ENCODE measurements at regions not wholly inside any gene's neighbourhood (a gene's known extent, or its start where the extent isn't known, plus 50 kb on each side); places are given as distances from the start of the nearest gene placed in this dataset.

DNA sequence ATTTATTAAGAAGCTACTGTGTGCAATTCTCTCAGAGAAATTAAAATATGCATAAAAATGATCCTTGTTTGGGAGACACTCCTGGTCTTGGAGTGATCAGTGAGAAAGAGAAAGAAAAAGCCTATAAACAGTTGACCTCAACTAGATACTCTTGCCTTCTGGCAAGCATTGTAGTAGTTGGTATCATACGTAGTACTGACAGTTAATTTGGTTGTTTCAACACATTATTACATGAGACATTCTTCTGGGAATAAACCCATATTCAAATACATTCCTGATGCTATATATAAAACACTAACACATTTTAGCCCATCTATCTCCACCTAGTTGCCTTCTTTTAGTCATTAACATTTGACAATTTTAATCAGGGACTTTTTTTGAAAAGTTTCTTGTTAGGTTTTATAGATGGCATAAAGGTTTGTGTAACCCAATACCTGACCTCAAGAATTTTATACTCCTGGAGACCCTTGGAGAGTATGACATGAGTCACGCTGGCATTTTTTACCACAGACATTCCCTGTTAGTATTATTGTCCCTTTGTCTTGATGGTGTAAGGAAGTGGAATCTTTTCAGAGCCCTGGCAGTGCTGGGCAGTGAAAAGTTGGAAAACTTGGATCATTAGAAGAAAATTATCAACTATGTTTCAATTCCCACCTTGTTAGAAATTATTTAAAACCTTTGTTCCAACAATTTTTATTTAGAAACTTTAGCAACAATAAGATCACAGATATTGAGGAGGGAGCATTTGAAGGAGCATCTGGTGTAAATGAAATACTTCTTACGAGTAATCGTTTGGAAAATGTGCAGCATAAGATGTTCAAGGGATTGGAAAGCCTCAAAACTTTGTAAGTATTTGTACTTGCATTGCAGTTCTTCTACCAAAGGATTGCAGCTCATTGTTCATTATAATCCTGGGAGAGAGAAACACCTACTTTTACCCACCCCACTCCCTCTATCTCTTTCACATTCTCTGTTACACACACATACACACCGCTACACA is 167.1 kb upstream of the PACRGL start:
- no peak for DNase-seq

DNA sequence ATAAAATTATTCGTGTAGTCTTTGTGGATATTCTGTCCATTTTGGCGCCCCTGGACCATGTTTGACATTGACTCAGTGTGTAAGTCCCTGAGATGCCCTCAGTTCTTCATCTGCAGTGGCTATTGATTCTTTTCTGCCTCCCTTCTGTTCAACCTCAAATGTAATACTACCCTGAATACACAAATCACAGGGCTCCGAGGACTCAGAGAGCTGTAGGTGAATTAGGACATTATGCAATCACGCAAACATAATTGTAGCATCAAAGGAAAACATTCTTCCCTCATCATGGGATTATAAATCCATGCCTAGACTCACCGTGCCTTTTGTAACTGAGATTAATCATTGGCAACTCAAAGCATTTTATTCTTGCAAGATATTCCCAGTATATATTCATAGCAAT is 161.4 kb upstream of the PACRGL start:
- peak; percentile 76 for DNase-seq

DNA sequence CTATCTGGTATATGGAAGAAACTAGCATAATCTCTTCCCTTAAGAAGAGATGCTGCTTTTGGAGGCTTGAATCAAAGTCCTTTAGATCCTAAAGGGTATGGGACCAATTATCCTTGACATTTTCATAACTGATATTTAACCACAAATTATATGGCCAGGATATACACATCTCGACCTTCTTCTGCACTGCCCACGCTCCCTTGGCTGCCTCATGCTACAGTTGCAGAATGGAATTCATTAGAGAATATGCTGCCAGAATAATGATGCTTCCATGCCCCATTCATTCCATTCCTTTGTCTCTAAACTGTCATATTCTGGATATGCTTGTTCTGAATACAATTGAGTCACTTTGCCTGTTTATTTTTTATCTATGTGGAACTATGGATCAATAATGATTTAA is 157.1 kb upstream of the PACRGL start:
- no peak for DNase-seq

DNA sequence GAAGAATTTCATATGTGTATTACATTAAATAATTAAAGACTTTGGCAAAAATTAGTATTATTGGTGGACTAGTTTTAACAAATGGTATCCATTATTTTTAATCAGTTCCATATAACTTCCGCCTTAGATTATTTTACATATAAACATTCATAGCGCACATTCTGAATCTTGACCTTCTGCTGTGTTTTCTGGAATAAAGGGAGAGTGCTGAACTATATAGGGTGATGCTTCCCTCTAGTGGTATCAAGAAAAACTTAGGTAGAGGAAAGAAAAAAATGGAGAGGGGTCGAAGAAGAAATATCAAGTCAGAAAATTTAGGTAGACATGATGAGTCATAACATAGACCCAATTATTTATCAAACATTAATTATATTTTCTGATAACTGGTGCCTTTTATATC is 155.6 kb upstream of the PACRGL start:
- peak; percentile 67 for DNase-seq

DNA sequence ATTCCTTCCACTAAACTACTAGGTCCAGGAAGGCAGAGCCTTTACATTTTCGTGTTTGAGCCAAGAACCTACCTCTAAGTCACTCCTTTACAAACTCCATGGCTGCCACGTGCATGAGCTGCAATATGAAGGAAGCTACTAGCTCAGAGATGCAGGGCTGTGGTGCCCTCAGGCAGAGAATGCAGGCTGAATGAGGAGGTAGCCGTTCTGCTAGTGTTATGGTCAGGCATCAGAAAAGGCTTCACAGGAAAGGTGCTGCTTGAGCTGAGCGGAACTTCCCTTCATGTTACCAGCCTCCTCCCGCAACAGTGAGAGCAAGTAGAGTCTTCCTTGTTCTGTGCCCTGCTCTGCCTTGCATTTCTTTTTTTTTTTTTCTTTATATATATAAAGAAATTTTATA is 148.3 kb upstream of the PACRGL start:
- DNase-seq, result no peak

DNA sequence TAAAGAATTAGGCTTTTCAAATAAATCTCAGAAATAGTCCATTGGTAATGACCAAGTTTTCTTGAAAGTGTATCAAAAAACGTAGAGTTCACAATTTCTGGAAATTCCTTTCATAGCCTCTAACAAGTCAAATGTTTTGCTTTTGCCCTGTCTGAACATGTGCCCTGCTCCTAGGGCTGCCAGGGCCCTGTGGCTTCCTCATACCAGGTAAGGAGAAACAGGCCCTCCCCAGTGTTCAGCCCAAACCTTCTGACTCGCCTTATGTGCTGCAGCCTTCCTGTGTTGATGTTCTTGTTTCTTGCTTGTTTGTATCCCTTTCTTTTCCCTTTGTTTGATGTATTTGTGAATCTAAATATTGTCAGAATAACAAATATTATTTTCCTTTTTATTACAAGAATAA is 146.1 kb upstream of the PACRGL start:
- no peak for DNase-seq

DNA sequence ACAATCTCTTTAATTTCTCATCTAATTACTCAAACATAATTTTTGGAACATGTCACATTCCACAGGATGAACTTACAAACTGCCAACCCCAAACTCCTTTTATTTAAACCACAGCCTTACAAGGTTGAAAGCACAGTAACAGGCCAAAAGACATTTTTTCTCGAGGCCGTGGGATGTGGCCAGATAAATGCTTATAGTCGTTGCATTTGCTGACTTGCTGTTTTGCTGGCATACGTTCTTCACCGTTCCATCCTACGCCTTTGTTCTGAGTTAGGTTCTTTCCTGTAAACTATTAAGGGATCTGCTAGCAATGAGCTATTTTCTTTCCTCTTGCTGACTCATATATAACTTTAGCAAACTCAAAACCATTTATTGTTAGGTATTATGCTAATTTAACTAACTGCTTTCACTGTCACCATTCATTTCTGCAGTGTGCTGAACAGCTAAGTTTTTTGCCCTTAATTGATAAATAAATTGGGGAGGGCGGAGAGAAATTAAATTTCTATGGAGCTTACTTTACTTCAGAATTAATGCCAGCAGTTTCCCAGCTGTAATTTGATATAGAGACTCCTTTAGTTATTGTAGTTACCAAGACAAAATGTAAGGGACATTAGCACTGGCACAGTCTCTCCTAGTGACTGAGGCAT is 135.1 kb upstream of the PACRGL start:
- no peak for DNase-seq

DNA sequence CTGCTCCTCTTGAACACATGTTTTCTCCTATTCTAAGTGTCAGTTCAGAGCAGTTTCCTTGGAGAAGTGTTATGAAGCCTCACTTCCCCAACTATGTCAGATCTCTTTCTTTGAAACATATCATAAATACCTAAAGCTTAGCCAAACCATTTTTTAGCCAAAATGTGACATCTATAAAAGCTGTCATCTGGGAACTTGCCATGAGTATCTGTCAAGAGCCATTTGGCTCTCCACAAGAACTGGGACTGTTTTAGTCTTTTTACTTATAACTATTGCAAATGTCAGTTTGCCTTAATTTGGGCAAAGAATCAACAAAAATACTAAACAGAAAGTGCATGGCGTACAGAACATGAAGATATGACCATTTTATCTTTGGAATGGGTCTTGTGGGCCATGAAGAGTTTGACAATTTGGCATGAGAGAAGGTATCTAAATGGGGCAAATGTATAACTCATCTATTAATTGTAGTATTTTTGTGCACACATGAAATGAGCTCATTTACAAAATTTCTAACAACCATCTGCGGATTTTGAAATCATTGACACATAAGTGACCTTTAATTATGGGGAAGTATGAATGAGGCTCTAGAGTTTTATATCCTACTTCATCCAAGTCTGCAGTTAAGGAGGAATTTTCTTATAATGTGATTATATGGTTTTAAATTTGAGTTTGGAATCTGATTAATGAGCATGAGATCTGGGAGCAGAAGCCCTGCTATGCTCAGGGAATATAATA is 129.1 kb upstream of the PACRGL start:
- no peak for DNase-seq

DNA sequence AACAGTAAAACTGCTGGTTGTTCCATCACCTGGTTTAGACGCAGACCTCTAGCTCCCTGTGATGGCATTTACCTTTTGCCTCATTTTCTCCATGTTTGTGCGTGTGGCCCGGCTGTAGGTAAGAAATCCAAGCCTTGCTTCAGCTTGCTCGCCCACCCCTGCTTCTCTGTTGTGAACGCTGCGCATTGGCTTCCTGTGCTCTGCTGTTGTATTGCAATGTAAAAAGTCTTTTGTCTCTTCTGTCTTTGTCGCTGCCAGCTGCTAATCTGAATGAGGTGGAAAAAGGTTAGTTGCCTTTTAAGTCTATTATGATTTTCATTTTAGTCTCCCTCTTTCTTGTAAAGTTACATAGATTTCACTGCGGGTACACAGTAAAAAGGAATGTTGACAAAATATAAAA is 127.3 kb upstream of the PACRGL start:
- no peak for DNase-seq

DNA sequence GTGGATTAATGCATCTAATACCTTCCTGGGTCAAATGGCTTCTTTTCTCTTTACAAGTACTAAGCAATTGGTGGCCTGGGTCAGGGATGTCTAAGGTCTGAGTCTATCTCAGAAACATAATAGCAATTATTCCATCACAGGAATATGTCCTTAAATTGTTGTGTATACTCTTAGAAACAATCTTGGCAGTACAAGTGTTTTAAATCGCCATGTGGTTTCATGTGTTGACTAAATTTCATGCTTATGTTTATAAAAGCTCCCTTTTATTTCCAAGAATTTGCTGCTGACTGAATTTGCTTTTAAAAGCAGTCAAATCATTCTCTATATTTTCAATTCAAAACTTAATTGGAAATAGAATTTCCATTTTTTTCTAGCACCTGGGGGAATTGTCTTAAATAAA is 125.3 kb upstream of the PACRGL start:
- no peak for DNase-seq

DNA sequence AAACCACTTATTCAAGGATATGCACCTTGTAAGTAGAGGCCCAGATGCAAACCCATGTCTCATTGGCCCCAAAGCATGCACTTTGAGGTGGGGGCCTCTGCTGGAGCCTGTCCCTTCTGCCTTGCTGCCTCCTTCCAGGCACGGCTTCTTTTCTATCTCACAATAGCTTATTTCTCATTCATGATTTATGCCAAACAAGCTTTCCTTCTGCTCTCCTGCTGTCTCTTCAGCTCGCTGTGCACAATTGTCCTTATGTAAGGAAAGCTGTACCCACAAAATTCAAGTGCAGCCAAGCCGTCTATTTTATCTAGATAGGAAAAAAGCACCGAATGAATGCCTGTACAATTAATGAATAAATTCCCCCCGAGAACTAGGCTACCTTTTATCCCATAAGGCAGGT is 124.8 kb upstream of the PACRGL start:
- DNase-seq, result no peak

DNA sequence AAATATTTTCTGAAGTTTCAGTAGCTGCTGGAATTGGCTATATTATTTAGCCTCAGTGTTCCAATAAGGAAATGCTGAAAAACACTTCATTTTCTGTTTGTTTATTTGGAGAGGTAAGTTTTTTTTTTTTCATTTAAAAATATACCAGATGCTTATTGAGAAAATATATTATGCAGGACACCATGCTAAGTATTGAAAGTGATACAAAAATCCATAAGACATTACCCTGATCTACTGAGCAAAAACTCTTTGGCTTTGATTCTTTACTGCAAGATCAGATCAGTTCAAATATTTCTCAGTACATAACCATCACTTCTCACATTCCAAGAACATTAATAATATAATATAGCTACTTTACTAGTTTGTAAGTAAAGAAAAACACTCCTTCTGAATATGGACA is 123.4 kb upstream of the PACRGL start:
- DNase-seq, result no peak

DNA sequence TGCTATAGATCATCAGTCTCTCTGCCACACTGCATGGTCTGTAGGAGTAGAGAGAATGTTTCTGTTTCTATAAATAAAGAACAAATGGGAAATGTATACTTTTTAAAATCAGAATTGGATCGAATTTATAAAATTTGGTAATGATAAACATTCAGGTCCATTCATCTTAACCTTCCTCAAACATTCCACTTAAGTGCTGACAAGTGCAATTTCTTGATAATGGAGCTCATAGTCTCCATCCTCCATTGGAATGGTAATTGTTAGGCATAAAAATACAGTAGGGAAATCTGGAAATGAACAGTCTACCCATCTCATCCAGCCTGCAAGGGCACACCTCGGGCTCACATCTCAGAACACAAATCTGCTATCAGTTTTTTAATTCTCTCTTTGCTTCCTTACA is 122.6 kb upstream of the PACRGL start:
- no peak for DNase-seq

DNA sequence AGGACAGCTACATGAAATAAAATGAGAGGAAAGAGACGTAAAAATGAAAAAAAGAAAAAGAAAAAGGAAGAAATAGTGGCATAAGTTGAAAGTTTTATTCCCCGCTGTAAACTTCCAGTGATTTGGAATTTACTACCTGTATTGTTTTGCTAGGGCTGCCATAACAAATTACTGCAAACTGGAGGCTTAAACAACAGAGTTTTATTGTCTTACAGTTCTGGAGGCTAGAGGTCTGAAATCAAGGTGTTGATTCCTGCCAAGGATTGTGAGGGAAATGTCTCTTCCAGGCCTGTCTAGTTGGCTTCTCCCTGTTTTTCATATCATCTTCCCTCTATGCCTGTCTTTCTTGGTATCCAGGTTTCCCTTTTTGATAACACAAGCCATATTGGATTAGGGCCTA is 119.4 kb upstream of the PACRGL start:
- DNase-seq, result no peak

DNA sequence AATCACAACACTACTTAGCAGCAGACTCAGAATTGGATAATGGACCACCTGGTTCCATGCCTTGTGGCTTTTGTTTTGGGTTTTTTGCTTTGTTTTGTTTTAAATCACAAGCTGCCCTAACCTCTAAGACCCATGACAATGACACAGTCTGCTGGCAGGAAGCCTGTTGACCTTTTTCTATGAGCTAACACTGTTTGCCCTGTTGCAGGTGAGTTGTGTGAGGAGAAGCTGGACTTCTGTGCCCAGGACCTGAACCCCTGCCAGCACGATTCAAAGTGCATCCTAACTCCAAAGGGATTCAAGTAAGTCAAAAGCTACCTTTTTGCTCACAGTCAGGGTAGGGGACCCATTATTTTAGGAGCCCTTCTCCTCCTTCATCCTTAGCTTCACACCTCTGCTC is 110.8 kb upstream of the PACRGL start:
- no peak for DNase-seq

DNA sequence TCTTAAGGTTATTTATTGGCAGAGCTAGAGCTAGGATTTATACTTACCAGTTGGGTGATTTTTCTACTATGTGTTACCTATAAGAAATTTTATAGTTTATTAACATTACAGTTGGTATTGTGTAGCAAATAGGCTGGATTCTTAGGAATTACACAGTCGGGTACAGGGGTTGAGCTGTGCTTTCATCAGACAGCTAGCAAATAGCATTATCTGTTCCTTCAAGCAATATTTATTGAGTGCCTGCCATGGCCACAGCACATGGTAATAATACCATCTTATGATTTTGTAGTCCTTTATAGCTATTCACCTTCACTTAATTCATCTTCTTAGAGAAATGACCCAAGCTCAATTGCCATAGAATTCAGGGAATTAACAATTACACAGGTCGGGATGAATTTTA is 109.4 kb upstream of the PACRGL start:
- no peak for DNase-seq

DNA sequence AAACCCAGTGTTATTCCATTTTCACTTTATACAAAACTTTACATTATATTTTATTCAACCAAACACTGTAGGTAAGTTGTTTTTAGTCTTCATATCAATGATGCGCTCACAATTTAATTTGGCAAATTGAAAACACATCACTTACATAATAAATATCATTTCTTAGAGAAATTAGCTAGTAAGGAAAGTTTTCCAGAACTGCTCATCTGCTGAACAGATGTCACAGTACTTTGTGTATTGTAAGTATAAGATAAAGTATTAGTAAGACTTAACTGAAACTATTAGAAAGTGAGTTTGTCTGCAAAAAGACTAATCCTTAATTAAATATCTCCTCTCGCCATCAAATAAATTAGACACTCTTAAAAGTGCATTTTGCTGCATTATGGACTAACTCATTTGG is 108.7 kb upstream of the PACRGL start:
- DNase-seq, result no peak

DNA sequence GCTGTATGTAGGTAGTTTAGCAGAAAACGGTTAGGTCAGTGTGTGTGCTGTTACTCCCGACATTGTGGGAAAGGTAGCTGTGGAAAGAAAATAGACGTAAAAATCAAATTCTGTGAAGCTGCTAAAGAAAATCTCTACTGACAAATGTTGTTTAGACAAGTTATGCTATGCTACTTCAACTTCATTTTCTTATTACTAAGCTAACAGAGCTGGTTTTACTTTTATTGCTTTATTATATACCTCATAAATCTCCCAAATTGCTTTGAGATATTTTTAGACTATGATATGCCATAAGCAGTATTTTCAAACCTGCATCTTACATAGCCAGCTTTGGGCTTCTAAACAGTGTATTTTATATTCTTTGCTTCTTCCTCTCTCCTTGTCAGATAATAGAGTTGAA is 108.2 kb upstream of the PACRGL start:
- DNase-seq, result no peak

DNA sequence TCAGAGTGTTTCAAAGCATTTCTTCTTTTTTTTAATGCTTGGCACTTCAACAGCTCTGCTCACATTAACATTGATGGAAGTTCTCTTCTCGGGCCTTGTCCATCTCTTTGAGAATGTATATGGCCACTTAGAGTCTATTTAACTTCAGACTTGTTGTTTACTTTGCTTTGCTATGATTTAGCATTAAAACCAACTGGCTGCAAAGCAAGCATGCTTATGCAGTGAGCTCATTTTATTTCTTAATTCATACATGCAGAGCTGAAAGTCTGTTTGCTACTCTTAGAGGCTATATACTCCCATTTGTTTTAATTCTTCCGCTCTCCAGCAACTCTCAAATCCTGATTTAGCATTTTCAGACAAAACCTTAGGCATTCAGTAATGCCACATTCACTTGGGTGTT is 107.6 kb upstream of the PACRGL start:
- DNase-seq, result no peak

DNA sequence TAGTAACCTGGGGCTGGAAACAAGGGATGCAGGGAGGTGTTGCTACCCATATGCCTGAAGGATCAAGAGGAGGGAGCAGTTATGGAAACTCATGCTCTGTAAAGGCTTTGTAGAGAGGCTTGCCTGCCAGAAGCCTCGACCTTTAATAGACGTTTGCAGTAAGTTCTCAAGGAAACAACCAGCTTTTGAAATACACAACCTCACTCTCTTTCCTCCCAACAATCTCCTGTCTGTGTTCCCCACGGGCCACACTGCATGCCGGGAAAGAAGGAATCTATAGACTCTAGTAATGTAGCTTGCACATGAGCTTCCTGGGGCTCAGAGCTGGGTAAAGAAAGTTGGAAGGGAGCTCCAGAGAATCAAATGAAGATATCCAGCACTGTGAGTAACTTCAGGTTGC is 101.6 kb upstream of the PACRGL start:
- DNase-seq, result no peak

DNA sequence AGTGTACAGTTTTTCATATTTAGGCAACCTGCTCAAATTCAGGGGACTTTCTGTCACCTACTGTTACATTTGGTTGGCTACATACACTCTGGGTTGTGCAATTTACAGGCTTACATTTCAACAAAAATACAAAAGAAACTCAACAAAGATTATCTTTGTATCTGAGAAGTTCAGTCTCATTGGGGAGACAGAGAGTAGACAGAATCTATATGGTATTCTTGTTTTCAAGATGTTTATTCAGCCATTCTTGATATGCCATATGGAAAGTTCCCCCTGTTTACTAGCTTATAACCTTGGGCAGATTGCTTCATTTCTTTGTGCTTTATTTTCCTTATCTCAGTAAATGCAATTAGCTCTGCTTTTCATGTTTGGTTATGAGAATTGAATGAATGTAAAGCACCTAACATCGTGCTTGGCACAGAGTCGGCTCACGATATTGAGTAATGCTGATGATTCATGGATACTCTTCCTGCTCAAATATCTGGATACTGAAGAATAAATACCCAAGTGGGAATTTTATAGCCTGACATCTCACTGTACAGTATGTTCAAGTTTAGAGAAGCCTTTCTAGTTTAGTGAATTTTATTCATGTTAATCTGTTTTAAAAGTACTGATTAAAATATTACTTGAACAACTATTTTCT is 96.5 kb upstream of the PACRGL start:
- DNase-seq, result no peak

DNA sequence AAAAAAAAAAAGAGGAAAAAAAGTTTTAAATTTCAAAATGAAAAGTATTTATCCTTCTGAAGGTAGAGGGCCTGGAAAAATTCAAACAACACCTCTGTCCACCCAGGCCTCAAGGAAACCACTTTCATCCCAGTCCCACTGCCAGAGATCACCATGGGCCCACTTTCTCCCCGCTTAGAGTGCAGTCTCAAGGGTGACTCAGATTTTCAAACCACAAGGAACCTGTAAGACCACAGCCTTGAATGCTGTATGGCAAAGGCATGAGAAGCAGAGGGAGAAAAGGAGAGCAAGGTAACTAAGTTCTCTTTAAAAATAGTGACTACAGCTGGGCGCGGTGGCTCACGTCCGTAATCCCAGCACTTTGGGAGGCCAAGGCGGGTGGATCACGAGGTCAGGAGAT is 87.9 kb upstream of the PACRGL start:
- no peak for DNase-seq

DNA sequence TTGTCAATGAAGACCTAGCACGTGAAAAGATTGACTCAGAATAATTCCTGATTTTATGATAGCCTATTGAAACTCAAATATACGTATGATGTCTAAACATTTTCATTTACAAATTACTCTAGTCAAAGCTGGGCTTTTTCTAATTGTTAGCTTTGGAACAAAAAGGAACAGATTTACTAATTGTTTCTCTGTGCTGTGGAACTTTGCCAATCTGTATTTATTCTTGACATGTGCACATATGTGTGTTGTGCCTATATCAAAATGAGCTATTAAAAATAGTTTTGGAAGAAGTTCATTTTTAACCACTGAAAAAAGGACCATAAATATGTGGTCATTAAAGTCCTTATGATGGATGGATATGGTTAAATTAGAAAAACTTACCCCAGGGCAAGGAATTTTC is 85.4 kb upstream of the PACRGL start:
- DNase-seq, result no peak
